ENCODE measurements at regions not wholly inside any gene's neighbourhood (a gene's known extent, or its start where the extent isn't known, plus 50 kb on each side); places are given as distances from the start of the nearest gene placed in this dataset.

GRCh38 chr10:10492420-10492819 is 525.3 kb upstream of the CELF2 start:
- DNase-seq: no peak
- no peak overlapping the region for H3K27ac ChIP-seq
- H3K9me3 ChIP-seq: no peaks in the 10 kb centered on the region
- no peak overlapping the region for H3K4me3 ChIP-seq
- H3K27me3 ChIP-seq: no peaks in the 10 kb centered on the region
- ATAC-seq: no peak
- intact Hi-C loops (cut with DNase I): no loop called here
- H3K36me3 ChIP-seq: no peaks in the 10 kb centered on the region
- no peak for TF ChIP-seq CTCF (IDR thresholded peaks at IDR 0.05)
- H3K4me1 ChIP-seq: no peaks in the 10 kb centered on the region

GRCh38 chr10:10493833-10494232 is 523.8 kb upstream of the CELF2 start:
- H3K4me3 ChIP-seq: no peak overlapping the region
- no peak overlapping the region for H3K27ac ChIP-seq
- no peaks in the 10 kb centered on the region for H3K27me3 ChIP-seq
- no peaks in the 10 kb centered on the region for H3K4me1 ChIP-seq
- DNase-seq (no peak), ATAC-seq (no peak)
- no peak for TF ChIP-seq CTCF (IDR thresholded peaks at IDR 0.05)
- no peaks in the 10 kb centered on the region for H3K36me3 ChIP-seq
- intact Hi-C loops (cut with DNase I): no loop called here
- H3K9me3 ChIP-seq: no peaks in the 10 kb centered on the region

- no peaks in the 10 kb centered on the region for H3K9me3 ChIP-seq
- no peaks in the 10 kb centered on the region for H3K27me3 ChIP-seq
- H3K36me3 ChIP-seq: no peaks in the 10 kb centered on the region
- DNase-seq: no peak
- no peak overlapping the region for H3K27ac ChIP-seq
- no peaks in the 10 kb centered on the region for H3K4me1 ChIP-seq
- no peak for ATAC-seq
- H3K4me3 ChIP-seq: no peak overlapping the region
- no peak for TF ChIP-seq CTCF (IDR thresholded peaks at IDR 0.05)
- intact Hi-C loops (cut with DNase I): no loop called here
These were observed 520.4 kb upstream of the CELF2 start for GRCh38 chr10:10497245-10497644.

- Histone ChIP-seq H3K27me3 (no peaks in the 10 kb centered on the region), H3K4me3 (no peak overlapping the region), H3K36me3 (no peaks in the 10 kb centered on the region), H3K4me1 (no peaks in the 10 kb centered on the region), H3K27ac (no peak overlapping the region), H3K9me3 (no peaks in the 10 kb centered on the region)
- ATAC-seq (no peak), DNase-seq (peak in 2 of 4 donors; percentile 17 to 45)
- intact Hi-C loops (cut with DNase I): no loop called here
- TF ChIP-seq CTCF (IDR thresholded peaks at IDR 0.05): no peak
These were observed 518.9 kb upstream of the CELF2 start for GRCh38 chr10:10498781-10499180.

- Histone ChIP-seq H3K36me3 (no peaks in the 10 kb centered on the region), H3K4me1 (no peaks in the 10 kb centered on the region), H3K4me3 (no peak overlapping the region), H3K9me3 (peaks cover 0 to 3% of the 10 kb centered on the region in 2 donors), H3K27me3 (no peaks in the 10 kb centered on the region), H3K27ac (no peak overlapping the region)
- ATAC-seq (no peak), DNase-seq (no peak)
- TF ChIP-seq CTCF (IDR thresholded peaks at IDR 0.05): no peak
- intact Hi-C loops (cut with DNase I): no loop called here
These were observed 517.8 kb upstream of the CELF2 start for GRCh38 chr10:10499839-10500238.
